SH-SY5Y (cell line): ENCODE measurements at regions not wholly inside any gene's neighbourhood (a gene's known extent, or its start where the extent isn't known, plus 50 kb on each side); places are given as distances from the start of the nearest gene placed in this dataset.

ENCODE experiments used
- GATA2 ChIP-seq: IDR thresholded peaks from 2 replicates; pipeline ENCODE4 v1.6.1; 2011; ENCODE audit warnings: mild to moderate bottlenecking, low read depth, low read length
- GATA3 ChIP-seq: IDR thresholded peaks from 2 replicates; pipeline ENCODE4 v1.6.1; 2011; ENCODE audit warnings: low read depth, mild to moderate bottlenecking, low read length, moderate library complexity

DNA sequence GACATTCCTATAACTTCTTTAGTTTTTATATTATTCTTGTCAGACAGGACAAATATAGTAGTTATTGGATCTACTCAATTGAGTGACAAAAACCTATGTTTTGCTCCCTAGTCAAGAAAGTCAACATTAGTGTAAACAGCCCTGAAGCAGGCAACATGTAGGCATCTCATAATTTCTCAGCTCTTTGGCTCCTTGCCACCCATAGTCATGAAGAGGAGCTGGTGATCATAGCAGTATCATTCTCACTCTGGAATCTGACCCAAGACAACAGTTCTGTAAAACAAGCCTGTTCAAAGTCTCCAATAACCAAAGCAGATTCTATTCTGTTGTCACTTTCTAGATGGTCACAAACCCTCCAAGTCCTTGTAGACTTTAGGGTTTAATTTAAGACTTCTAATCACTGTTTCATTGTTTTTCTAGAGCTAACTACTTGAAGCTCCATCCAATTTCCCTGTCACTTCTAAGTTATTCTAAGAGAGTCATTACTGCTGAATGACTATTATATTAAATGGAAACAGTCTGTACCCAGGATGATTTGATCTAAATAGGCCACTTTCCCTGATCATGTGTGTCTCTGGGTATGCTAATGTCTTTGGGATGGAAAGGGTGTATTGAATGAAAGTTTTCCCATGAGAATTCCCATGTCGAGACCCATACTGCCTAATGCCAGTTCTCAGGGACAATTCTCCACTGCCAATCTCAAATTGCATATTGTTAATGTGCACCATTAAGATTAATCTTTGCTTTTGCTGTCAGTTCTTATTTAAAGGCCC, 533.3 kb downstream of the ACTL7B start:
- no peak for TF ChIP-seq GATA3
- TF ChIP-seq GATA2: no peak
